ENCODE measurements at regions not wholly inside any gene's neighbourhood (a gene's known extent, or its start where the extent isn't known, plus 50 kb on each side); places are given as distances from the start of the nearest gene placed in this dataset.
A peak's percentile ranks its signal among the peaks of the same experiment; 100 is the strongest.

- no peak for ATAC-seq
- no peak for DNase-seq
- intact Hi-C loops (cut with DNase I, micrococcal nuclease): no loop called here
These were observed 284.3 kb downstream of the TLE1 start for GRCh38 chr9:81404931-81405598.

DNA sequence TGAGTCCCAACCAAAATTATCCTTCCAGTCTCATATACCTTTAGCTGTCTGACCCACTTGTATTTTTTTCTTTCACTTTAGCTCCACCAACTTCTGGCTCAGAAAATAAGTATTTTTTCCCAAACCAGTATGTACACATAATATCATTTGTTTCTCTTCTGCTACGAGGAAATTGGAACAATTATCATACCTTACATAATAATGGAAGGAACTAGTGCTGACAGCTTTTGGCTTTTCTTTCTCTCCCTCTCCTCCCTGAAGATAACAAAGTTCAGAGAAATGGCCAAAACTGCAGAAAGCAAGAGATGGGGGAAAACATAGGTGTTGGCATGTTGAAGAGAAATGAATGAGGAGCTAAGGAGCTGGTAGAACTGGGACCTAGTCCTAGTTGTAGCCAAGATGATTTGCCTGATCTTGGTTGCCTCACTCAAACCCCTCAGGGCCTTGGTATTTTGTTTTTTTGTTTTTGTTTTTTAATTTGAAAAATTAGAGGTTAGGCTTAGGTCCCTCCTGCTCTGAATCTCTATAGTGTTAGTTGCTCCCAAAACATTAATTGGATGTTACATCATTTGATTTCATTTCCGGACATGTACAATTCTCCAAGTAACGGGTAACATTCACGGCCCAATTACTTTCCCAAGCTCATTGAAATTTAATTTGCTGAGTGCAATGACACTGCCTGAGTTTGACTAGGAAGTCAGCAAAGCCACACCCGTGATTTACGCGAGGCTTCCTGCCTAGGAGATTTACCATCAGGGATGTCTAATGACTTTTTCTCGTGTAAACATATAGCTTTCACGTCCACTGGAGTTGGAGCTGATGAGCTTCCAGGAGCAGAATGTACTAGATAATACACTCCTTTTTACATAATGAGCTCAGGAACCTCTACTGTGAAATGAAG, 291.6 kb downstream of the TLE1 start:
- intact Hi-C loops (cut with DNase I, micrococcal nuclease): loop anchor here in 1 of 2 donors (10.0 kb wide), 1 partner anchor 287 kb away; the partner anchor contains the start of gene TLE1
- DNase-seq (no peak), ATAC-seq (no peak)

- ATAC-seq: no peak
- DNase-seq: no peak
- intact Hi-C loops (cut with DNase I, micrococcal nuclease): loop anchor here in 1 of 2 donors (10.0 kb wide), 1 partner anchor 288 kb away; the partner anchor contains the start of gene TLE1
These were observed 292.8 kb downstream of the TLE1 start for GRCh38 chr9:81396528-81396927.

DNA sequence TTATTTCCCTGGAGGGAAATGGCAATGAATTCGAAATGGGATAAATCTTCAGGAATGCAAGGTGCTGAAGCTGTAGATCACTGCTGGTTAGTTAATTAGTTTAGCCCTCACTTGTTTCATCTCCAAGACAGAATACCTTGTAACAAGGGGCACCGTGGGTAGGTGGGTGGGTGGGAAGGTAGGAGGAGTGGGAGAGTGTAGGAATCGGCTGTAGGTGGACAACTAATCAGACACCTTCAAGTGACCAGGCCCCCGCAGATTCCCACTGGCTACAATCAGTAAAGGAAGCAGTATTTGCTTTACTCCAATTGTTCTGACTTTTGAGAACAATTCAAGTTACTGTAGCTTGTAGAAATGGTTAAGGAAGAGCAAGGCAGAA, 293.7 kb downstream of the TLE1 start:
- ATAC-seq: no peak
- no peak for DNase-seq
- intact Hi-C loops (cut with DNase I, micrococcal nuclease): loop anchor here in 1 of 2 donors (10.0 kb wide), 1 partner anchor 289 kb away; the partner anchor contains the start of gene TLE1

GRCh38 chr9:81394881-81395675, 294.3 kb downstream of the TLE1 start:
- DNase-seq: no peak
- intact Hi-C loops (cut with DNase I, micrococcal nuclease): loop anchor here in 1 of 2 donors (10.0 kb wide), 1 partner anchor 290 kb away; the partner anchor contains the start of gene TLE1
- no peak for ATAC-seq

DNA sequence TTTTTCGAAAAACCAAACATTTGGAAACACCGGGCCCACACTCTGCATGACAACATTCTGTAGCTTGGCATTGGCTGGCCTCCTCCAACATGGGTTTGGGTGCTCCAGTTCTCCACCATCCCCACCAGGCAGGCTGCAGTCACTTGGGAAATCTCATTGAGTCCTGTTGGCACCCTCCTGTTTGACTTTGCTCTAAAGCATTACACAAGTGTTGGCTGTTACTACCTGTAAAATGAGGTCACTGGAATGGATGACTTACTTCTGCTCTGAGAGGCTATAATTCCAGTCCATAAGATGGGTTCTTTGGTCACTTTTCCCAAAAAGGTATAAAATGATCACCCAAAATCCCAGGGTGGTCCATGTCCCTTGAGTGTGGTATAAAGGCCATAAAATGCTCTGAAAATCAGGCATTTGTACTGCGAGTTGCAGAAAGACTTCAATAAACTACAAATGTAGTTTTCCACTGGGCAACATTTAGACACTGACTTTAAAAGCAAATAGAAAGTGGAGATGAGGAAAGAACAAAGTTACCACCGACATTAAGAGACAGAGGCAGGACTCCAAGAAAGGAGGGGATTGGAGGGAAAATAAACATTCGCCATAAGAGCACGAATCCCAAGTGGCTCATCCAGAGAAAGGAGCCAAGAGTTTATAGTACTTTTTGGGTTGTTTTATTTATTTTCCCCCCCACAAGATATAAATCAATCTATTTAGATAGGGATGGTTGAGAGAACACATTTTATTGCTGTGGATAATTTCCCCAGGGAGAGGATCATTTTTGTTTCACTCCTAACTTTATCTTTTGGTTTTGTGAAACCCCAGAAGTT, 295.1 kb downstream of the TLE1 start:
- DNase-seq: no peak
- no peak for ATAC-seq
- intact Hi-C loops (cut with DNase I, micrococcal nuclease): loop anchor here in 1 of 2 donors (10.0 kb wide), 1 partner anchor 291 kb away; the partner anchor contains the start of gene TLE1

DNA sequence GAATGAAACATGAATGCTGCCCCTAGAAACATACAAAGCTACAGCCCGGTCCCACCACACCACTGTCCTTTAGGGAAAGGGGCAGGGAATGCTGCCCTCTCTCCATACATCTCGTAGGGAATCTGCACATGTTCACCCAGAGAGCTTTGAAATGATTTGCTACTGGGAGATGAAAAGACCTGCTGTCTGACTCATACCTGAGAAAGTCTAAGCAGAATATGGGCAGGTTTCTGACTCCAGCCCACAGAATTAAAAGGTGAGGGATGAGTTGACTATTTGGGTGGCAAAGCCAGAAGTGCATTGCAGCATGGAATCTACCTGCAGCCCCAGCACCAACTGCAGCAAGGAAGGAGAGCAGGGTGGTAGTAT, 297.9 kb downstream of the TLE1 start:
- intact Hi-C loops (cut with DNase I, micrococcal nuclease): loop anchor here in 1 of 2 donors (10.0 kb wide), 1 partner anchor 293 kb away; the partner anchor contains the start of gene TLE1
- DNase-seq (no peak), ATAC-seq (no peak)

GRCh38 chr9:81390792-81391456, 298.4 kb downstream of the TLE1 start:
- ATAC-seq (no peak), DNase-seq (no peak)
- intact Hi-C loops (cut with DNase I, micrococcal nuclease): loop anchor here in 1 of 2 donors (10.0 kb wide), 1 partner anchor 294 kb away; the partner anchor contains the start of gene TLE1

GRCh38 chr9:81389569-81389993, 299.8 kb downstream of the TLE1 start:
- intact Hi-C loops (cut with DNase I, micrococcal nuclease): no loop called here
- DNase-seq: peak in 1 of 2 donors; percentile 5
- no peak for ATAC-seq

DNA sequence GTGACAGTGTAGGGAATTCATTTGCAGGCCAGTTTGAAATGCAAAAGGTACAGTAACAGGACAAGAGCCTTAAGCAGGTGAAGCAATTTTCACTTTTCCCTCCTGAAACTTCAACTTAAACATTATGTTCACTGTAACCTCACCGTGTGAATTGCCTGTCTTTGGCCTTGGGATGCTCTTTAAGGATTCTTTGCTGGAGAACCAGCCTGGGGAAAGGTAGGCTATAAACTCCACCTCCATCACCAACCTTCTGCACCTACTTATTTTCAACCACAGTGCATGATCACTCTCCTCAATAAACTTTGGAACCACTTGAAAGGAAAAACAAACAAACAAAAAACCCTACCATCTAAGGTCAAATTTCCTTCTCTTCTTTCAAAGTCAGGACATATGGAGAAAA, 300.5 kb downstream of the TLE1 start:
- no peak for ATAC-seq
- DNase-seq: no peak
- intact Hi-C loops (cut with DNase I, micrococcal nuclease): no loop called here

DNA sequence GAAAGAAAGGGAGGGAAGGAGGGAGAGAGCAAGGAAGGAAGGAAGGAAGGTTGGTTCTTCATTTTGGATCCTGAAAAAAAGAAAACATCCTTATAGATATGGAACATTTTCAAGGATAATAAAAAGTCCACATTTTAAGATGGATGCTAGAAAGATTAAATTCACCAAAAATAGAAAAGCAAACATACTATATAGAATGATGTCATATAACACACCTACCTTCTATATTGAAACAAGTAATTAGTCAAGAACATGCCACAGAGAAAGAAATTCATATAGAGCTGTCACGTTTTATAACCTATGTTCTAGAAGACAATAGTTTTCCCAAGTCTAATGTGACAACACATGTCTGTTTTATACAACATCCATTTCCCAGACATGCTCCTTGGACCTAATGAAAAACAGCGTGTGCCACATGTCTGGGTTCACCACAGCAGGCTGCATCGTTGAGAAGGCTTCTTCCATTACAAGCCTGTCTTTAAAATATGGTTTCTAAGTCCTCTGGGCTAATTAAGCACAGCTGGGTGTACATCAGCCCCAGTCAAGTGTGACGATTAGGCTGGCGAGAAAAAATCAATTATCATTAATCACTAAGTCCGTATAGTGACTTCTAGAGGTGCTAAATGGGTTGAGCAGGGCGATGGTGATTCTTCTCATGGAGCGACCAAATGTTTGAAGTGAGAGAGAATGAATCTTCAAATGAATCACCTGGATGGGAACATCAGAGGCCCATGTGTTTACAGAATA, 301.8 kb downstream of the TLE1 start:
- ATAC-seq (no peak), DNase-seq (no peak)
- intact Hi-C loops (cut with DNase I, micrococcal nuclease): no loop called here

GRCh38 chr9:81384911-81385310, 304.4 kb downstream of the TLE1 start:
- intact Hi-C loops (cut with DNase I, micrococcal nuclease): no loop called here
- ATAC-seq: no peak
- no peak for DNase-seq

- DNase-seq (no peak), ATAC-seq (no peak)
- intact Hi-C loops (cut with DNase I, micrococcal nuclease): no loop called here
These were observed 307.1 kb downstream of the TLE1 start for GRCh38 chr9:81382281-81382680.

- no peak for DNase-seq
- intact Hi-C loops (cut with DNase I, micrococcal nuclease): no loop called here
- no peak for ATAC-seq
These were observed 307.7 kb downstream of the TLE1 start for GRCh38 chr9:81381694-81382093.

GRCh38 chr9:81380504-81381359, 308.6 kb downstream of the TLE1 start:
- intact Hi-C loops (cut with DNase I, micrococcal nuclease): no loop called here
- DNase-seq: no peak

GRCh38 chr9:81379655-81380054, 309.7 kb downstream of the TLE1 start:
- DNase-seq (no peak), ATAC-seq (no peak)
- intact Hi-C loops (cut with DNase I, micrococcal nuclease): no loop called here

More at GRCh38 chr9:81380504-81381359, 308.6 kb downstream of the TLE1 start:
- ATAC-seq: no peak

Measured in left colon (tissue), 2 donors.